NCI-H1694 (cell line): ENCODE measurements at regions not wholly inside any gene's neighbourhood (a gene's known extent, or its start where the extent isn't known, plus 50 kb on each side); places are given as distances from the start of the nearest gene placed in this dataset.
"Not testable (repeated sequence)": the region's sequence is repeated elsewhere in the genome, so short reads cannot be mapped to it uniquely, and the experiment has no call there.

Experiments
- DNase-seq: peaks from one replicate; lab custom pipeline; 2025; lab: John Stamatoyannopoulos, UW

- DNase-seq, result no peak
Measured at GRCh38 chr1:101420406-101420805, 183.6 kb downstream of the S1PR1 start.

GRCh38 chr1:101428083-101428482 lies 191.3 kb downstream of the S1PR1 start:
- not testable (repeated sequence) for DNase-seq

- no peak for DNase-seq
Measured at GRCh38 chr1:101428562-101428961, 191.7 kb downstream of the S1PR1 start.

- no peak for DNase-seq
Measured at GRCh38 chr1:101431956-101432510, 195.2 kb downstream of the S1PR1 start.

GRCh38 chr1:101435831-101436511 lies 199.2 kb downstream of the S1PR1 start:
- no peak for DNase-seq

GRCh38 chr1:101437800-101438199 lies 201.0 kb downstream of the S1PR1 start:
- no peak for DNase-seq

- DNase-seq, result no peak
Measured at GRCh38 chr1:101438359-101438758, 201.5 kb downstream of the S1PR1 start.

- no peak for DNase-seq
Measured at GRCh38 chr1:101440485-101440884, 203.7 kb downstream of the S1PR1 start.

GRCh38 chr1:101444381-101444780 lies 207.6 kb downstream of the S1PR1 start:
- DNase-seq, result no peak

GRCh38 chr1:101444873-101445618 lies 208.2 kb downstream of the S1PR1 start:
- no peak for DNase-seq

- no peak for DNase-seq
Measured at GRCh38 chr1:101448018-101448417, 211.2 kb downstream of the S1PR1 start.

GRCh38 chr1:101450691-101451090 lies 213.9 kb downstream of the S1PR1 start:
- not testable (repeated sequence) for DNase-seq

- no peak for DNase-seq
Measured at GRCh38 chr1:101451888-101452287, 215.1 kb downstream of the S1PR1 start.

- DNase-seq, result no peak
Measured at GRCh38 chr1:101452825-101453224, 216.0 kb downstream of the S1PR1 start.

GRCh38 chr1:101453844-101454243 lies 217.0 kb downstream of the S1PR1 start:
- no peak for DNase-seq

GRCh38 chr1:101455166-101455565 lies 218.3 kb downstream of the S1PR1 start:
- DNase-seq, result no peak

GRCh38 chr1:101460739-101461138 lies 223.9 kb downstream of the S1PR1 start:
- no peak for DNase-seq

- DNase-seq, result no peak
Measured at GRCh38 chr1:101463195-101463594, 226.4 kb downstream of the S1PR1 start.

GRCh38 chr1:101465941-101466340 lies 229.1 kb downstream of the S1PR1 start:
- DNase-seq, result no peak

GRCh38 chr1:101474039-101474665 lies 237.3 kb downstream of the S1PR1 start:
- DNase-seq, result peak; percentile 15

- DNase-seq, result no peak
Measured at GRCh38 chr1:101476541-101476940, 239.7 kb downstream of the S1PR1 start.

- DNase-seq, result no peak
Measured at GRCh38 chr1:101479945-101480344, 243.1 kb downstream of the S1PR1 start.

GRCh38 chr1:101482306-101482705 lies 245.5 kb downstream of the S1PR1 start:
- DNase-seq, result no peak
